Lower lobe of right lung (tissue), 2 donors: ENCODE measurements at regions not wholly inside any gene's neighbourhood (a gene's known extent, or its start where the extent isn't known, plus 50 kb on each side); places are given as distances from the start of the nearest gene placed in this dataset.
"Not testable (repeated sequence)": the region's sequence is repeated elsewhere in the genome, so short reads cannot be mapped to it uniquely, and the experiment has no call there.

Experiments used
- ATAC-seq, 2 donors: fragments of 200-7000 bp; cut with Tn5 transposase; one replicate each; pipeline ENCODE4 v1.9.1; 2020 to 2022; ENCODE audit warnings: mild to moderate bottlenecking in 2 of 2, moderate library complexity in 2 of 2
- DNase-seq: peaks from one replicate; pipeline ENCODE4 v3.0.0-alpha.2; 2020
- H3K27ac ChIP-seq: fragments of 200-600 bp; one replicate; pipeline ENCODE4 v1.8.0; 2022
- H3K27me3 ChIP-seq: fragments of 200-600 bp; one replicate; pipeline ENCODE4 v1.8.0; 2022; ENCODE audit warnings: low read depth
- H3K36me3 ChIP-seq: fragments of 200-600 bp; one replicate; pipeline ENCODE4 v1.8.0; 2022; ENCODE audit warnings: mild to moderate bottlenecking
- H3K4me1 ChIP-seq: fragments of 200-600 bp; one replicate; pipeline ENCODE4 v1.8.0; 2022
- H3K4me3 ChIP-seq: fragments of 200-600 bp; one replicate; pipeline ENCODE4 v1.8.0; 2022; ENCODE audit warnings: mild to moderate bottlenecking
- H3K9me3 ChIP-seq: fragments of 200-600 bp; one replicate; pipeline ENCODE4 v1.8.0; 2022
- intact Hi-C: fragments of 100-400 bp; cut with DNase I; formaldehyde crosslinking; loops from one replicate; pipeline ENCODE4 v1.11.0; 2022
- TF ChIP-seq, protein P1 (sequence below): fragments of 200-600 bp; IDR thresholded peaks from one replicate; pipeline ENCODE4 v1.8.0; 2022; ENCODE audit warnings: antibody characterized with exemption, mild to moderate bottlenecking
- donor health status: DM: no; HTN: yes; CAD: no; lungs with severe emphysema.

DNA sequence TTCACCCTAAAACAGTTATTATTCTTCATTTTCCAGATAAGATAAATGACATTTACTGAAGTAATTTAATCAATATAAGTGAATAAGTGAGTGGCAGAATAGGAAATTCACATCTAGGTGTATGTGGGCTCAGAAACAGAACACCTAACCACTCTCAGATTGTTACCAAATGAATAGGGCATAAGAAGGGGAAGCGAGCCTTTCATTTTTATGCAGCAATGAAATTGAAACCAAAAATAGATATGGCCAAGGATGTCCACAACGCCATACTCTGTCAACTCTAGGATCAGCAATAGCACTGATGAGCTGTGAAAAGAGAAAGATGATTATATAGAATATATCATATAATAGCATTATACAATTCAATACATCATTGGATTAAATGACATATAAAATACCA lies 398.1 kb upstream of the API5 start:
- intact Hi-C loops, result no loop called here
- H3K27me3 ChIP-seq, result no peaks in the 10 kb centered on the region
- H3K4me3 ChIP-seq, result no peak overlapping the region
- ATAC-seq (no peak), DNase-seq (no peak)
- H3K36me3 ChIP-seq, result no peaks in the 10 kb centered on the region
- no peak overlapping the region for H3K27ac ChIP-seq
- H3K9me3 ChIP-seq, result peaks cover 12% of the 10 kb centered on the region
- no peaks in the 10 kb centered on the region for H3K4me1 ChIP-seq
- TF ChIP-seq, protein P1, sequence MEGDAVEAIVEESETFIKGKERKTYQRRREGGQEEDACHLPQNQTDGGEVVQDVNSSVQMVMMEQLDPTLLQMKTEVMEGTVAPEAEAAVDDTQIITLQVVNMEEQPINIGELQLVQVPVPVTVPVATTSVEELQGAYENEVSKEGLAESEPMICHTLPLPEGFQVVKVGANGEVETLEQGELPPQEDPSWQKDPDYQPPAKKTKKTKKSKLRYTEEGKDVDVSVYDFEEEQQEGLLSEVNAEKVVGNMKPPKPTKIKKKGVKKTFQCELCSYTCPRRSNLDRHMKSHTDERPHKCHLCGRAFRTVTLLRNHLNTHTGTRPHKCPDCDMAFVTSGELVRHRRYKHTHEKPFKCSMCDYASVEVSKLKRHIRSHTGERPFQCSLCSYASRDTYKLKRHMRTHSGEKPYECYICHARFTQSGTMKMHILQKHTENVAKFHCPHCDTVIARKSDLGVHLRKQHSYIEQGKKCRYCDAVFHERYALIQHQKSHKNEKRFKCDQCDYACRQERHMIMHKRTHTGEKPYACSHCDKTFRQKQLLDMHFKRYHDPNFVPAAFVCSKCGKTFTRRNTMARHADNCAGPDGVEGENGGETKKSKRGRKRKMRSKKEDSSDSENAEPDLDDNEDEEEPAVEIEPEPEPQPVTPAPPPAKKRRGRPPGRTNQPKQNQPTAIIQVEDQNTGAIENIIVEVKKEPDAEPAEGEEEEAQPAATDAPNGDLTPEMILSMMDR, result no peak

DNA sequence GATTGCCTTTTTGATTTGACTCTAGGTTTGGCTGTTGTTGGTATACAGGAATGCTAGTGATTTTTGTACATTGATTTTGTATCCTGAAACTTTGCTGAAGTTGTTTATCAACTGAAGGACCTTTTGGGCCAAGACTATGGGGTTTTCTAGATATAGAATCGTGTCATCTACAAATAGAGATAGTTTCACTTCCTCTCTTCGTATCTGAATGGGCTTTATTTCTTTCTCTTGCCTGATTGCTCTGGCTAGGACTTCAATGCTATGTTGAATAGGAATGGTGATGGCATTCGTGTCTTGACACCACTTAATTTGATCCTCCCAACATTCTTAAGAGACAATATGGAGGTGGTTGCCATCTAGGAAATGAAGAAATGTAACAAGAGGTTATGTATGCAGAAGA lies 388.1 kb upstream of the API5 start:
- Histone ChIP-seq H3K27me3 (no peaks in the 10 kb centered on the region), H3K27ac (no peak overlapping the region), H3K36me3 (no peaks in the 10 kb centered on the region), H3K9me3 (no peaks in the 10 kb centered on the region), H3K4me1 (no peaks in the 10 kb centered on the region), H3K4me3 (no peak overlapping the region)
- no peak for DNase-seq
- intact Hi-C loops, result no loop called here
- no peak for ATAC-seq
- TF ChIP-seq, protein P1, result no peak

DNA sequence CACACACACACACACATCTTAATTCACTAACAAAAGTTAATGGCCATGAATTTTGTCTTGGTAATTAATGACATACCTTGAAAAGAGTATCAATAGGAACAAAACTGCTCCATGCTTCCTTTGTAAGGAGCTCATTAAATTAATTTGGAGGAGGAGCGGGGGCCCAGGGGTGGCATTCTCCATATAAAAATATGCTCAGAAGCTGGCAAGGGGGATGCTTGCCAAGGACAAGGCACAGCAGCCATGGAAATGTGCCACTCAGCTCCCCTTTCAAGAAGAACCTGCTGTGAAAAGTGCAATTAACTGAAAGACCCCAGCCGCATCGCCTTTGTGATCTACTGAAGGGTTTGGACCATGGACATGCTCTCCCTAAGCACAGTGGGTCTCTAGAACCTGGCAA lies 385.9 kb upstream of the API5 start:
- H3K27ac ChIP-seq, result no peak overlapping the region
- TF ChIP-seq, protein P1, result no peak
- H3K9me3 ChIP-seq, result no peaks in the 10 kb centered on the region
- ATAC-seq (no peak), DNase-seq (no peak)
- intact Hi-C loops, result no loop called here
- no peaks in the 10 kb centered on the region for H3K36me3 ChIP-seq
- H3K27me3 ChIP-seq, result no peaks in the 10 kb centered on the region
- no peaks in the 10 kb centered on the region for H3K4me1 ChIP-seq
- no peak overlapping the region for H3K4me3 ChIP-seq

DNA sequence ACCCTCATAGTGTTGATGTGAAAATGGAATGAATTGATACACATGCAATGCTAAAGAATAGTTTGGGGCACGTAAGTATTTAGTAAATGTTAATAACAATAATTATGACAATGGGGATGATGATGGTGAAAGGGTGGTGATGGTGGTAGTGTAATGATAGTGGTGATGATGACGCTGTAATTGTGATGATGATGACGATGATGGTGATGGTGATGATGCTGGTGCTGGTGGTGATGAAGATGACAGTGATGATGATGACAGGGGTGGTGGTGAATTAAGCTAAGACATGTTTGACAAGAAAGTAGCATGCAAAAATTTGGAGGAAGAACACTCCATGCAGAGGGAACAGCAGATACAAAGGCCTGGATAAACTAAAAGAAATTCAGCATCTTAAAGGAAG lies 364.4 kb upstream of the API5 start:
- TF ChIP-seq, protein P1, result no peak
- ATAC-seq, result no peak
- Histone ChIP-seq H3K27ac (no peak overlapping the region), H3K27me3 (no peaks in the 10 kb centered on the region), H3K36me3 (no peaks in the 10 kb centered on the region), H3K4me3 (no peak overlapping the region), H3K4me1 (no peaks in the 10 kb centered on the region), H3K9me3 (no peaks in the 10 kb centered on the region)
- DNase-seq, result no peak
- intact Hi-C loops, result no loop called here

DNA sequence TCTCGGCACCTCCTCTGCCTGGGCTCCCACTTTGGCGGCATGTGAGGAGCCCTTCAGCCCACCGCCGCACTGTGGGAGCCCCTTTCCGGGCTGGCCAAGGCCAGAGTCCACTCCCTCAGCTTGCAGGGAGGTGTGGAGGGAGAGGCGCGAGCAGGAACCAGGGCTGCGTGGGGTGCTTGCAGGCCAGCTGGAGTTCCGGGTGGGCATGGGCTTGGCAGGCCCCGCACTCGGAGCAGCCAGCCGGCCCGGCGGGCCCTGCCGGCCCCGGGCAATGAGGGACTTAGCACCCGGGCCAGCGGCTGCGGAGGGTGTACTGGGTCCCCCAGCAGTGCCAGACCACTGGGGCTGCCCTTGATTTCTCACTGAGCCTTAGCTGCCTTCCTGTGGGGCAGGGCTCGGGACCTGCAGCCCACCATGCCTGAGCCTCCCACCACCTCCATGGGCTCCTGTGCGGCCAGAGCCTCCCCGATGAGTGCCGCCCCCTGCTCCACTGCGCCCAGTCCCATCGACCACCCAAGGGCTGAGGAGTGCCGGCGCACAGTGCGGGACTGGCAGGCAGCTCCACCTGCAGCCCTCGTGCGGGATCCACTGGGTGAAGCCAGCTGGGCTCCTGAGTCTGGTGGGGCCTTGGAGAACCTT lies 361.9 kb upstream of the API5 start:
- H3K27ac ChIP-seq, H3K4me1 ChIP-seq, DNase-seq, intact Hi-C loops, ATAC-seq, H3K36me3 ChIP-seq, H3K4me3 ChIP-seq, H3K9me3 ChIP-seq, H3K27me3 ChIP-seq: not testable (repeated sequence)

DNA sequence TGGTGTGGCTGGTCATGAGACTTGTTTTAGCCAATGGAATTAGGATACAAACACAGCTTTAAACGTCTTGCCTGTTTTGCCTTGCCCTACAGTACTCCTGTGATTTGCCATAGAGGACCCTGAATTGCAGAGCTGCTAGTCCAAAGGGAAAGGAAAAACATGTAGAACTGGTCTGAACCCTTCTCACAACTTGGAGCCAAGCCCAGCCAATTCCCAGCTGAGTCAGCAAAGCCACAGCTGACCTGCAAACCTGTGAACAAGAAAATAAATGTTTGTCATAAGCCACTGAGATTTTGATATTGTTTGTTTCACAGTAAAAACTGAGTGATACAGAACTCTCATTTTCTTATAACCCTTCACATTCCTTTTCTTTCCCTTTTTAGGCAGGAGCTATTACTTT lies 360.5 kb upstream of the API5 start:
- Histone ChIP-seq H3K9me3 (no peaks in the 10 kb centered on the region), H3K4me3 (no peak overlapping the region), H3K27ac (no peak overlapping the region), H3K36me3 (no peaks in the 10 kb centered on the region), H3K4me1 (no peaks in the 10 kb centered on the region), H3K27me3 (no peaks in the 10 kb centered on the region)
- ATAC-seq (no peak), DNase-seq (no peak)
- intact Hi-C loops, result no loop called here
- TF ChIP-seq, protein P1, result no peak
